22Rv1 (cell line): ENCODE measurements at regions not wholly inside any gene's neighbourhood (a gene's known extent, or its start where the extent isn't known, plus 50 kb on each side); places are given as distances from the start of the nearest gene placed in this dataset.

Experiments
- CTCF ChIP-seq: fragments of 450-650 bp; IDR thresholded peaks from 2 replicates; pipeline ENCODE4 v1.5.1; 2017; ENCODE audit warnings: mild to moderate bottlenecking
- ZFX ChIP-seq: fragments of 450-650 bp; IDR thresholded peaks from 2 replicates; pipeline ENCODE4 v1.6.1; 2017; ENCODE audit warnings: antibody characterized with exemption, borderline replicate concordance

- no peak for TF ChIP-seq CTCF
- TF ChIP-seq ZFX: no peak
These were observed 64.0 kb upstream of the XPA start for GRCh38 chr9:97761056-97761598.
